Mesothelial cell of epicardium (in vitro differentiated cells): ENCODE measurements at regions not wholly inside any gene's neighbourhood (a gene's known extent, or its start where the extent isn't known, plus 50 kb on each side); places are given as distances from the start of the nearest gene placed in this dataset.

ENCODE experiments used
- DNase-seq, 2 experiments: peaks; one replicate each; pipeline ENCODE4 v3.0.0; 2021; ENCODE audit warnings: low spot score in 2 of 2; ENCODE audit not compliant: unreplicated experiment in 2 of 2
- H3K27ac Mint-ChIP-seq: 2 replicates; pipeline ENCODE4 v1.8.0; 2021; ENCODE audit warnings: mixed read lengths
- H3K27me3 Mint-ChIP-seq: 2 replicates; pipeline ENCODE4 v1.8.0; 2021; ENCODE audit warnings: low read depth, mixed read lengths
- H3K36me3 Mint-ChIP-seq: 2 replicates; pipeline ENCODE4 v1.8.0; 2021; ENCODE audit warnings: mixed read lengths
- H3K4me1 Mint-ChIP-seq: 2 replicates; pipeline ENCODE4 v1.8.0; 2021; ENCODE audit warnings: mixed read lengths
- H3K4me3 Mint-ChIP-seq: 2 replicates; pipeline ENCODE4 v1.8.0; 2021; ENCODE audit warnings: mild to moderate bottlenecking, moderate library complexity, mixed read lengths
- H3K9me3 Mint-ChIP-seq: 2 replicates; pipeline ENCODE4 v1.8.0; 2021; ENCODE audit warnings: mixed read lengths
- CTCF ChIP-seq: fragments of 200-600 bp; sonication (generic); IDR thresholded peaks from one replicate; pipeline ENCODE4 v1.5.0; 2021; ENCODE audit warnings: antibody characterized with exemption; ENCODE audit not compliant: unreplicated experiment

GRCh38 chr6:140970485-140970884 lies 1162.2 kb upstream of the GJE1 start:
- Mint-ChIP-seq H3K36me3 (peaks cover 8% of the 10 kb centered on the region), H3K4me1 (no peaks in the 10 kb centered on the region), H3K9me3 (peaks cover 37% of the 10 kb centered on the region), H3K4me3 (no peak overlapping the region), H3K27me3 (no peaks in the 10 kb centered on the region), H3K27ac (peak overlapping the region; percentile 45)
- TF ChIP-seq CTCF: no peak
- no peak for DNase-seq

GRCh38 chr6:140968062-140968461 lies 1164.7 kb upstream of the GJE1 start:
- peaks cover 8% of the 10 kb centered on the region for H3K36me3 Mint-ChIP-seq
- no peak for TF ChIP-seq CTCF
- H3K4me3 Mint-ChIP-seq: no peak overlapping the region
- H3K4me1 Mint-ChIP-seq: no peaks in the 10 kb centered on the region
- H3K27me3 Mint-ChIP-seq: no peaks in the 10 kb centered on the region
- DNase-seq: no peak
- no peak overlapping the region for H3K27ac Mint-ChIP-seq
- peaks cover 30% of the 10 kb centered on the region for H3K9me3 Mint-ChIP-seq

- DNase-seq: no peak
- H3K27me3 Mint-ChIP-seq: no peaks in the 10 kb centered on the region
- peaks cover 5% of the 10 kb centered on the region for H3K36me3 Mint-ChIP-seq
- no peak overlapping the region for H3K27ac Mint-ChIP-seq
- no peak overlapping the region for H3K4me3 Mint-ChIP-seq
- no peak for TF ChIP-seq CTCF
- peaks cover 18% of the 10 kb centered on the region for H3K9me3 Mint-ChIP-seq
- no peaks in the 10 kb centered on the region for H3K4me1 Mint-ChIP-seq
Measured at GRCh38 chr6:140966676-140967075, 1166.0 kb upstream of the GJE1 start.

DNA sequence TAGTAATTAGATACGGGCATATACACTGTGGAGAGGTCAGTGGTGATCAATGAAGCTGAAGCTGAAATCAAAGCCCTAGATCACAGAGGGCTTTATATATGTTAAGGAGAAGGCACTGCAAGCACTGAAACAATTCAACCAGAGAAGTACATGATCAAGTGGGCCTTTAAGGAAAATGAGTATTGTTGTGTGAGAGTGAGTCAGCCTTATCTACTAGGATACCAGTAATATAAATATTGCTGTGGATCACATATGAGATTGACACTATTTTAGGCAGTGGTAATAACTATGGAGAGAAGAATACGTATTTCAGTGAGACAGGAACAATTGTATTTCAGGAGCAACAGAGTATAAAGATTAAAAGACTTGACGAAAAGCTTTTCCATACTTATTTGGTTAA lies 1172.2 kb upstream of the GJE1 start:
- H3K4me3 Mint-ChIP-seq: no peak overlapping the region
- no peaks in the 10 kb centered on the region for H3K36me3 Mint-ChIP-seq
- H3K27ac Mint-ChIP-seq: no peak overlapping the region
- DNase-seq: no peak
- H3K9me3 Mint-ChIP-seq: peaks cover 7% of the 10 kb centered on the region
- H3K4me1 Mint-ChIP-seq: no peaks in the 10 kb centered on the region
- H3K27me3 Mint-ChIP-seq: no peaks in the 10 kb centered on the region
- TF ChIP-seq CTCF: no peak

GRCh38 chr6:140957386-140957785 lies 1175.3 kb upstream of the GJE1 start:
- no peaks in the 10 kb centered on the region for H3K4me1 Mint-ChIP-seq
- H3K36me3 Mint-ChIP-seq: no peaks in the 10 kb centered on the region
- H3K9me3 Mint-ChIP-seq: no peaks in the 10 kb centered on the region

More at GRCh38 chr6:140957386-140957785, 1175.3 kb upstream of the GJE1 start:
- TF ChIP-seq CTCF: no peak
- no peak for DNase-seq
- Mint-ChIP-seq H3K27me3 (no peaks in the 10 kb centered on the region), H3K4me3 (no peak overlapping the region), H3K27ac (no peak overlapping the region)
